B cell (primary cell): ENCODE measurements at regions not wholly inside any gene's neighbourhood (a gene's known extent, or its start where the extent isn't known, plus 50 kb on each side); places are given as distances from the start of the nearest gene placed in this dataset.

Experiments used
- CTCF ChIP-seq: fragments of 200-600 bp; IDR thresholded peaks from one replicate; pipeline ENCODE4 v1.8.0; 2022; ENCODE audit warnings: antibody characterized with exemption, mild to moderate bottlenecking
- EZH2 ChIP-seq: IDR thresholded peaks from 2 replicates; pipeline ENCODE4 v1.6.1; 2012; ENCODE audit warnings: borderline replicate concordance, low read depth, mild to moderate bottlenecking, moderate library complexity, low read length; ENCODE audit not compliant: insufficient read depth, poor library complexity, severe bottlenecking

GRCh38 chr5:110032376-110032775 lies 342.6 kb downstream of the MAN2A1 start:
- TF ChIP-seq CTCF = no peak
- no peak for TF ChIP-seq EZH2
